ENCODE measurements at regions not wholly inside any gene's neighbourhood (a gene's known extent, or its start where the extent isn't known, plus 50 kb on each side); places are given as distances from the start of the nearest gene placed in this dataset.

DNA sequence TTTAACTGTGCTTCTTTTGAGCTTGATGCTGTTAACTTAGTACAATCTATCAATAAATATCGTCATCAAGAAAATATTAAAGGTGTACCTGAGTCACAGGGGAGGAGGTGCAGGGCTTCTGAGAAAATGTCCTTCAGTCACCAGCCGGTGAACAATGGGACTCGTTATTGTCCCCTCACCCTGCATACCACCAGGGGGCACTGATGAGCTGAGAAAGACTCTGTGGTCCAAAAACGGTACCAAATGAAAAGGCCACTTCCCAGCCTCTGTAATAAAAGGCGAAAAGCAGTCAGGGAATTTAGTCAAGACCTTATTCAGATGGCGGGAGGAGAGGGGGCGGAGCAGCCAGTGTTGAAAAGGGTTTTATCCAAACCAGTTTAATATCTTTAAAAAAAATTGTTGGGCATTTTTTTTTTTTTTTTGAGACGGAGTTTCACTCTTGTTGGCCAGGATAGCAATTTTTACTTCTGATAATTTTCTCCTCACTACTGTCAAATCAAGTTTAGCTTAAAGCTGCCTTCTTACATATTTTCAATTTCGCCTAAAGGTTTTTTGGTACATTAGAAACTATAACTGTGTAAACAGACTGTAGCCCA, 271.9 kb upstream of the ADAMTS16 start:
- peaks cover 2% of the 10 kb centered on the region for H3K27me3 Mint-ChIP-seq (ENCODE audit: low read depth)
- no peak overlapping the region for H4K91ac ChIP-seq (ENCODE audit: insufficient read length, low read depth, low read length)
- H2BK20ac ChIP-seq (ENCODE audit: low read depth, low read length, poor library complexity, severe bottlenecking) = no peak overlapping the region
- H2AK5ac ChIP-seq (ENCODE audit: insufficient read length, low read length) = no peak overlapping the region
- TF ChIP-seq, protein P1, sequence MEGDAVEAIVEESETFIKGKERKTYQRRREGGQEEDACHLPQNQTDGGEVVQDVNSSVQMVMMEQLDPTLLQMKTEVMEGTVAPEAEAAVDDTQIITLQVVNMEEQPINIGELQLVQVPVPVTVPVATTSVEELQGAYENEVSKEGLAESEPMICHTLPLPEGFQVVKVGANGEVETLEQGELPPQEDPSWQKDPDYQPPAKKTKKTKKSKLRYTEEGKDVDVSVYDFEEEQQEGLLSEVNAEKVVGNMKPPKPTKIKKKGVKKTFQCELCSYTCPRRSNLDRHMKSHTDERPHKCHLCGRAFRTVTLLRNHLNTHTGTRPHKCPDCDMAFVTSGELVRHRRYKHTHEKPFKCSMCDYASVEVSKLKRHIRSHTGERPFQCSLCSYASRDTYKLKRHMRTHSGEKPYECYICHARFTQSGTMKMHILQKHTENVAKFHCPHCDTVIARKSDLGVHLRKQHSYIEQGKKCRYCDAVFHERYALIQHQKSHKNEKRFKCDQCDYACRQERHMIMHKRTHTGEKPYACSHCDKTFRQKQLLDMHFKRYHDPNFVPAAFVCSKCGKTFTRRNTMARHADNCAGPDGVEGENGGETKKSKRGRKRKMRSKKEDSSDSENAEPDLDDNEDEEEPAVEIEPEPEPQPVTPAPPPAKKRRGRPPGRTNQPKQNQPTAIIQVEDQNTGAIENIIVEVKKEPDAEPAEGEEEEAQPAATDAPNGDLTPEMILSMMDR (conservative IDR thresholded peaks at IDR 0.05) = peak; percentile 89
- no peaks in the 10 kb centered on the region for H3K4me1 ChIP-seq (ENCODE audit: insufficient read depth, low read length)
- no peaks in the 10 kb centered on the region for H3K23me2 ChIP-seq (ENCODE audit: insufficient read length, low read depth, low read length, poor library complexity, severe bottlenecking)
- H3K9me3 Mint-ChIP-seq = peaks cover 3 to 6% of the 10 kb centered on the region in 2 experiments; a peak in 3 of 5 replicates
- H2BK5ac ChIP-seq (ENCODE audit: insufficient read length, low read length) = no peak overlapping the region
- no peak overlapping the region for H3K4me3 Mint-ChIP-seq
- H3K27ac Mint-ChIP-seq = no peak overlapping the region
- H4K8ac ChIP-seq (replicated peaks; ENCODE audit: insufficient read length, low read depth, low read length) = no peak overlapping the region
- H3K4me1 Mint-ChIP-seq = no peaks in the 10 kb centered on the region
- H3K23ac ChIP-seq (ENCODE audit: insufficient read length, low read depth, low read length) = no peak overlapping the region
- no CpG with 5 or more reads among the region's 9 CpGs for WGBS (ENCODE audit: extremely low coverage, insufficient read length, low lambda C conversion rate)
- H2BK15ac ChIP-seq (ENCODE audit: low read depth, low read length) = no peak overlapping the region
- H2BK12ac ChIP-seq (ENCODE audit: insufficient read length, low read depth, low read length) = no peak overlapping the region
- no peaks in the 10 kb centered on the region for H3K9me3 ChIP-seq (ENCODE audit: control insufficient read depth, low read depth, low read length)
- H3K9ac ChIP-seq (ENCODE audit: extremely low read depth, insufficient read length, low read length) = no peak overlapping the region
- H3K4ac ChIP-seq (ENCODE audit: low read depth, low read length) = no peak overlapping the region
- DNase-seq = peak; percentile 64
- H3K79me2 ChIP-seq (ENCODE audit: insufficient read depth, low read length) = no peaks in the 10 kb centered on the region
- no peak overlapping the region for H3K27ac ChIP-seq (ENCODE audit: insufficient read length, low read depth, low read length)
- no peak overlapping the region for H3K18ac ChIP-seq (ENCODE audit: insufficient read length, low read depth, low read length)
- H3K4me2 ChIP-seq (ENCODE audit: insufficient read depth, insufficient read length, low read length) = no peak overlapping the region
- H2BK120ac ChIP-seq (ENCODE audit: low read depth, low read length, poor library complexity, severe bottlenecking) = no peak overlapping the region
- H3T11ph ChIP-seq (ENCODE audit: low read length) = no peak overlapping the region
- no peak overlapping the region for H4K5ac ChIP-seq (ENCODE audit: insufficient read length, low read depth, low read length)
- H2AFZ ChIP-seq (ENCODE audit: low read length) = no peak overlapping the region
- peaks cover 0 to 9% (median 0%) of the 10 kb centered on the region in 3 experiments; a peak in 3 of 7 replicates for H3K36me3 Mint-ChIP-seq (ENCODE audit: insufficient read depth in 1 of 3, low read depth in 3 of 3)
- H3K14ac ChIP-seq (ENCODE audit: insufficient read depth, low read length) = no peak overlapping the region
- H3K56ac ChIP-seq (ENCODE audit: insufficient read length, low read depth, low read length) = no peak overlapping the region
- no peaks in the 10 kb centered on the region for H4K20me1 ChIP-seq (ENCODE audit: control insufficient read depth, insufficient read depth, insufficient read length)
- H3K79me1 ChIP-seq (ENCODE audit: insufficient read depth, low read depth, low read length, poor library complexity, severe bottlenecking) = no peaks in the 10 kb centered on the region
- H3K27me3 ChIP-seq (ENCODE audit: insufficient read depth, low read length) = no peaks in the 10 kb centered on the region

All from H9 (cell line).